K562 (cell line): ENCODE measurements at regions not wholly inside any gene's neighbourhood (a gene's known extent, or its start where the extent isn't known, plus 50 kb on each side); places are given as distances from the start of the nearest gene placed in this dataset.

ENCODE experiments used
- ATAC-seq: fragments of 200-7000 bp; cut with Tn5 transposase; 3 replicates; pipeline ENCODE4 v1.9.1; 2020; ENCODE audit warnings: moderate library complexity
- BruUV-seq: library from RNA; stranded (reverse); fragments of 400-500 nt; replicated peaks from 2 replicates; lab custom pipeline; 2021; lab: Mats Ljungman, UMichigan
- CTCF ChIA-PET: fragments of 300-600 bp; formaldehyde crosslinking; extraction: SDS; loops from one replicate; lab custom pipeline; 2021; ENCODE audit warnings: low intra/inter-chr PET ratio; lab: Yijun Ruan, JAX
- POLR2A ChIA-PET: fragments of 300-600, 350-650 bp; sonication (Branson Sonifier 250); formaldehyde crosslinking; extraction: SDS; loops from one replicate; lab custom pipeline; 2021; ENCODE audit warnings: antibody characterized with exemption, inconsistent platforms; lab: Yijun Ruan, JAX
- DNase-seq, 4 experiments: peaks; one replicate each; pipeline versions ENCODE4 v3.0.0 to v3.0.0-alpha.2; 2011 to 2018; ENCODE audit warnings: low spot score in 3 of 4, mixed read lengths in 3 of 4; ENCODE audit errors: extremely low read depth in 1 of 4
- FAIRE-seq: peaks from 2 replicates; lab custom pipeline; 2011; peaks lifted over from hg19 to GRCh38; lab: Jason Lieb, UNC
- H2AFZ ChIP-seq: 2 replicates; pipeline ENCODE4 v1.6.0; 2011; ENCODE audit warnings: low read depth, low read length, control low read depth, inconsistent platforms
- H3K27ac ChIP-seq: fragments of 200-600 bp; 3 replicates; pipeline ENCODE4 v1.8.0; 2011; ENCODE audit warnings: low read depth, mild to moderate bottlenecking, control low read depth, inconsistent platforms, low read length, moderate library complexity, mixed read lengths; ENCODE audit errors: extremely low read depth
- H3K27me3 ChIP-seq, 2 experiments: fragments of 300-600 bp in 1 of 2; 2 replicates in 1 of 2; 3 replicates in 1 of 2; pipeline versions ENCODE4 v1.6.0 to v1.8.0; 2011; ENCODE audit warnings: inconsistent platforms in 2 of 2, low read length in 2 of 2, mild to moderate bottlenecking in 1 of 2, mixed read lengths in 1 of 2, moderate library complexity in 1 of 2; ENCODE audit not compliant: control insufficient read depth in 2 of 2, insufficient read depth in 2 of 2
- H3K36me3 ChIP-seq: fragments of 300-600 bp; 3 replicates; pipeline ENCODE4 v1.8.0; 2011; ENCODE audit warnings: mild to moderate bottlenecking, low read length, inconsistent platforms; ENCODE audit not compliant: control insufficient read depth, insufficient read depth
- H3K4me1 ChIP-seq, 2 experiments: fragments of 200-600 bp in 1 of 2; replicated peaks in 1 of 2; 2 replicates in 1 of 2; 3 replicates in 1 of 2; pipeline versions ENCODE4 v1.5.1 to v1.8.0; 2011; ENCODE audit warnings: inconsistent platforms in 2 of 2, low read length in 2 of 2, mild to moderate bottlenecking in 1 of 2, mixed read lengths in 1 of 2, moderate library complexity in 1 of 2; ENCODE audit not compliant: control insufficient read depth in 2 of 2, insufficient read depth in 2 of 2
- H3K4me2 ChIP-seq: 2 replicates; pipeline ENCODE4 v1.6.1; 2011; ENCODE audit warnings: low read length, control low read depth, inconsistent platforms, mixed read lengths; ENCODE audit not compliant: insufficient read depth
- H3K4me3 ChIP-seq: fragments of 200-600 bp; sonication (generic), shearing (Covaris generic); 2 replicates; pipeline ENCODE4 v1.5.1; 2016; ENCODE audit warnings: control low read depth, inconsistent platforms
- H3K79me2 ChIP-seq: fragments of 200-600 bp; 3 replicates; pipeline ENCODE4 v1.8.0; 2011; ENCODE audit warnings: low read length, inconsistent platforms; ENCODE audit not compliant: control insufficient read depth, insufficient read depth
- H3K9ac ChIP-seq, 2 experiments: 2 replicates each; pipeline versions ENCODE4 v1.6.0 to v1.6.1; 2011; ENCODE audit warnings: low read depth in 2 of 2, low read length in 2 of 2, control low read depth in 1 of 2, inconsistent platforms in 1 of 2, mild to moderate bottlenecking in 1 of 2, mixed read lengths in 1 of 2; ENCODE audit not compliant: insufficient read depth in 1 of 2
- H3K9me1 ChIP-seq: one replicate; pipeline ENCODE4 v1.6.0; 2011; ENCODE audit warnings: inconsistent platforms, mild to moderate bottlenecking, low read length, moderate library complexity; ENCODE audit not compliant: control insufficient read depth, insufficient read depth
- H3K9me3 ChIP-seq: replicated peaks from 2 replicates; pipeline ENCODE4 v1.5.1; 2011; ENCODE audit warnings: low read depth, low read length, inconsistent platforms; ENCODE audit not compliant: control insufficient read depth, insufficient read depth
- H4K20me1 ChIP-seq: replicated peaks from 2 replicates; pipeline ENCODE4 v1.6.1; 2011; ENCODE audit warnings: low read length, inconsistent platforms, mixed read lengths; ENCODE audit not compliant: control insufficient read depth, insufficient read depth
- BCLAF1 ChIP-seq, 2 experiments: fragments of 450-650 bp in 1 of 2; IDR thresholded peaks; 2 replicates each; pipeline ENCODE4 v1.6.1; 2011 to 2017; ENCODE audit warnings: low read depth in 2 of 2, antibody characterized with exemption in 1 of 2, borderline replicate concordance in 1 of 2, low read length in 1 of 2, mild to moderate bottlenecking in 1 of 2, mixed read lengths in 1 of 2; ENCODE audit not compliant: control insufficient read depth in 1 of 2
- KDM4B ChIP-seq, 2 experiments: fragments of 450-650 bp in 1 of 2; sonication (generic) in 1 of 2; IDR thresholded peaks; 2 replicates each; pipeline ENCODE4 v1.6.1; 2016 to 2017; ENCODE audit warnings: borderline replicate concordance in 2 of 2, antibody characterized with exemption in 1 of 2, low read depth in 1 of 2, mild to moderate bottlenecking in 1 of 2
- NFYB ChIP-seq: IDR thresholded peaks from 2 replicates; pipeline ENCODE4 v1.6.1; 2011; ENCODE audit warnings: mild to moderate bottlenecking, moderate library complexity; ENCODE audit not compliant: insufficient read length; ENCODE audit errors: extremely low read depth
- PCBP1 ChIP-seq: fragments of 200-400 bp; formaldehyde crosslinking; IDR thresholded peaks from 2 replicates; pipeline ENCODE4 v1.6.1; 2018; ENCODE audit warnings: mild to moderate bottlenecking, low read depth, low read length; ENCODE audit not compliant: poor library complexity, severe bottlenecking
- THRB ChIP-seq: fragments of 450-650 bp; formaldehyde crosslinking; conservative IDR thresholded peaks from 2 replicates; pipeline ENCODE4 v1.4.0; 2022; ENCODE audit warnings: mild to moderate bottlenecking, missing genetic modification characterization
- ZBTB49 ChIP-seq: sonication (generic); formaldehyde crosslinking; IDR thresholded peaks from 2 replicates; pipeline ENCODE4 v1.8.0; 2022; ENCODE audit warnings: missing genetic modification reagents, mild to moderate bottlenecking, borderline replicate concordance
- ZNF133 ChIP-seq: fragments of 250-450 bp; sonication (Bioruptor Pico); IDR thresholded peaks from 2 replicates; pipeline ENCODE4 v1.4.0; 2020; ENCODE audit warnings: mild to moderate bottlenecking
- WGBS: fragments of 100-300 bp; shearing (Covaris generic); methylation state at CpG from one replicate; pipeline ENCODE4 v1.1.6; 2016; ENCODE audit warnings: low coverage, mixed read lengths; ENCODE audit not compliant: insufficient coverage; ENCODE audit errors: missing lambda C conversion rate; 5-methylcytosine and 5-hydroxymethylcytosine counted together
- in situ Hi-C: fragments of 300-500 bp; cut with MboI; formaldehyde crosslinking; loops from 4 replicates; pipeline ENCODE4 v1.15.0; 2018; ENCODE audit warnings: inconsistent platforms, mixed read lengths
- intact Hi-C: fragments of 100-400 bp; cut with micrococcal nuclease; formaldehyde crosslinking; loops from 2 replicates; pipeline ENCODE4 v1.14.2; 2022
- TF ChIP-seq, protein P1 (sequence below): sonication (generic); formaldehyde crosslinking; IDR thresholded peaks from 2 replicates; pipeline ENCODE4 v1.8.0; 2022; ENCODE audit warnings: mild to moderate bottlenecking, low read depth, missing genetic modification reagents
- TF ChIP-seq, protein P2 (sequence below): IDR thresholded peaks from 2 replicates; pipeline ENCODE4 v1.6.1; 2014; ENCODE audit warnings: antibody characterized with exemption

- H3K27ac ChIP-seq = no peak overlapping the region
- FAIRE-seq (no peak), ATAC-seq (no peak), DNase-seq (no peak)
- no peaks in the 10 kb centered on the region for H3K79me2 ChIP-seq
- H3K4me3 ChIP-seq = no peak overlapping the region
- H3K9me3 ChIP-seq = no peaks in the 10 kb centered on the region; the same call in 1 of the 2 replicates
- in situ Hi-C loops = no loop called here
- H4K20me1 ChIP-seq = no peaks in the 10 kb centered on the region
- H3K4me2 ChIP-seq = no peak overlapping the region
- H3K4me1 ChIP-seq = no peaks in the 10 kb centered on the region
- no peak overlapping the region for H2AFZ ChIP-seq
- ChIA-PET POLR2A (no interaction called here), CTCF (no interaction called here)
- H3K27me3 ChIP-seq = no peaks in the 10 kb centered on the region
- no peak overlapping the region for H3K9ac ChIP-seq
- no TSS peak for BruUV-seq
- WGBS = 0% methylated on average over 4 of the region's 4 CpGs
- H3K9me1 ChIP-seq = no peaks in the 10 kb centered on the region
- no peaks in the 10 kb centered on the region for H3K36me3 ChIP-seq
- intact Hi-C loops = no loop called here
- TF ChIP-seq, protein P1, sequence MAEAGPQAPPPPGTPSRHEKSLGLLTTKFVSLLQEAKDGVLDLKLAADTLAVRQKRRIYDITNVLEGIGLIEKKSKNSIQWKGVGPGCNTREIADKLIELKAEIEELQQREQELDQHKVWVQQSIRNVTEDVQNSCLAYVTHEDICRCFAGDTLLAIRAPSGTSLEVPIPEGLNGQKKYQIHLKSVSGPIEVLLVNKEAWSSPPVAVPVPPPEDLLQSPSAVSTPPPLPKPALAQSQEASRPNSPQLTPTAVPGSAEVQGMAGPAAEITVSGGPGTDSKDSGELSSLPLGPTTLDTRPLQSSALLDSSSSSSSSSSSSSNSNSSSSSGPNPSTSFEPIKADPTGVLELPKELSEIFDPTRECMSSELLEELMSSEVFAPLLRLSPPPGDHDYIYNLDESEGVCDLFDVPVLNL (CRISPR knock-in tag) = no peak
- no peak for TF ChIP-seq ZBTB49 (CRISPR knock-in tag)
- TF ChIP-seq THRB (CRISPR knock-in tag) = no peak
- TF ChIP-seq PCBP1 = no peak
- TF ChIP-seq NFYB = no peak
- TF ChIP-seq KDM4B (IDR thresholded peaks at IDR 0.05; ENCODE audit: borderline replicate concordance in 2 of 2, low read depth in 1 of 2) = no peak
- TF ChIP-seq BCLAF1 (IDR thresholded peaks at IDR 0.05; ENCODE audit: borderline replicate concordance in 1 of 2, control insufficient read depth in 1 of 2, low read depth in 2 of 2, low read length in 1 of 2) = no peak
- TF ChIP-seq ZNF133 (CRISPR knock-in tag) = no peak
- TF ChIP-seq, protein P2, sequence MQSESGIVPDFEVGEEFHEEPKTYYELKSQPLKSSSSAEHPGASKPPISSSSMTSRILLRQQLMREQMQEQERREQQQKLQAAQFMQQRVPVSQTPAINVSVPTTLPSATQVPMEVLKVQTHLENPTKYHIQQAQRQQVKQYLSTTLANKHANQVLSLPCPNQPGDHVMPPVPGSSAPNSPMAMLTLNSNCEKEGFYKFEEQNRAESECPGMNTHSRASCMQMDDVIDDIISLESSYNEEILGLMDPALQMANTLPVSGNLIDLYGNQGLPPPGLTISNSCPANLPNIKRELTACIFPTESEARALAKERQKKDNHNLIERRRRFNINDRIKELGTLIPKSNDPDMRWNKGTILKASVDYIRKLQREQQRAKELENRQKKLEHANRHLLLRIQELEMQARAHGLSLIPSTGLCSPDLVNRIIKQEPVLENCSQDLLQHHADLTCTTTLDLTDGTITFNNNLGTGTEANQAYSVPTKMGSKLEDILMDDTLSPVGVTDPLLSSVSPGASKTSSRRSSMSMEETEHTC = no peak
These were observed 934.2 kb downstream of the TTLL7 start for GRCh38 chr1:83064589-83065242.
